Astrocyte (in vitro differentiated cells and primary cell): ENCODE measurements at regions not wholly inside any gene's neighbourhood (a gene's known extent, or its start where the extent isn't known, plus 50 kb on each side); places are given as distances from the start of the nearest gene placed in this dataset.
"Not testable (repeated sequence)": the region's sequence is repeated elsewhere in the genome, so short reads cannot be mapped to it uniquely, and the experiment has no call there.

Experiments used
- EZH2 ChIP-seq: IDR thresholded peaks from 2 replicates; pipeline ENCODE4 v1.6.1; 2012; ENCODE audit warnings: mild to moderate bottlenecking, low read length, inconsistent platforms; ENCODE audit not compliant: insufficient read depth
- TF ChIP-seq, protein P1 (sequence below): IDR thresholded peaks from 2 replicates; pipeline ENCODE4 v1.5.1; 2011; ENCODE audit warnings: low read depth, mild to moderate bottlenecking, inconsistent platforms, low read length, moderate library complexity; ENCODE audit not compliant: insufficient read depth

DNA sequence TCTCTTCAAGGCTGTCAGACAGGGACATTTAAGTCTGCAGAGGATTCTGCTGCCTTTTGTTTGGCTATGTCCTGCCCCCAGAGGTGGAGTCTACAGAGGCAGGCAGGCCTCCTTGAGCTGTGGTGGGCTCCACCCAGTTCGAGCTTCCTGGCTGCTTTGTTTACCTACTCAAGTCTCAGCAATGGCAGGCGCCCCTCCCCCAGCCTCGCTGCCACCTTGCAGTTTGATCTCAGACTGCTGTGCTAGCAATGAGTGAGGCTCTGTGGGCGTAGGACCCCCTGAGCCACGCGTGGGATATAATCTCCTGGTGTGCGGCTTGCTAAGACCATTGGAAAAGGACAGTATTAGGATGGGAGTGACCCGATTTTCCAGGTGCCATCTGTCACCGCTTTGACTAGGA lies 437.6 kb downstream of the STK39 start:
- TF ChIP-seq, protein P1, sequence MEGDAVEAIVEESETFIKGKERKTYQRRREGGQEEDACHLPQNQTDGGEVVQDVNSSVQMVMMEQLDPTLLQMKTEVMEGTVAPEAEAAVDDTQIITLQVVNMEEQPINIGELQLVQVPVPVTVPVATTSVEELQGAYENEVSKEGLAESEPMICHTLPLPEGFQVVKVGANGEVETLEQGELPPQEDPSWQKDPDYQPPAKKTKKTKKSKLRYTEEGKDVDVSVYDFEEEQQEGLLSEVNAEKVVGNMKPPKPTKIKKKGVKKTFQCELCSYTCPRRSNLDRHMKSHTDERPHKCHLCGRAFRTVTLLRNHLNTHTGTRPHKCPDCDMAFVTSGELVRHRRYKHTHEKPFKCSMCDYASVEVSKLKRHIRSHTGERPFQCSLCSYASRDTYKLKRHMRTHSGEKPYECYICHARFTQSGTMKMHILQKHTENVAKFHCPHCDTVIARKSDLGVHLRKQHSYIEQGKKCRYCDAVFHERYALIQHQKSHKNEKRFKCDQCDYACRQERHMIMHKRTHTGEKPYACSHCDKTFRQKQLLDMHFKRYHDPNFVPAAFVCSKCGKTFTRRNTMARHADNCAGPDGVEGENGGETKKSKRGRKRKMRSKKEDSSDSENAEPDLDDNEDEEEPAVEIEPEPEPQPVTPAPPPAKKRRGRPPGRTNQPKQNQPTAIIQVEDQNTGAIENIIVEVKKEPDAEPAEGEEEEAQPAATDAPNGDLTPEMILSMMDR, result not testable (repeated sequence)
- TF ChIP-seq EZH2, result not testable (repeated sequence)
